ENCODE measurements at regions not wholly inside any gene's neighbourhood (a gene's known extent, or its start where the extent isn't known, plus 50 kb on each side); places are given as distances from the start of the nearest gene placed in this dataset.

GRCh38 chr20:2220298-2220697 is 75.5 kb upstream of the TGM3 start (continued):
- TF ChIP-seq ZNF217 (IDR thresholded peaks at IDR 0.05) (no peak), USF1 (IDR thresholded peaks at IDR 0.05; ENCODE audit: borderline replicate concordance, extremely low read length, insufficient read depth, low read depth, low read length) (no peak), NFYB (IDR thresholded peaks at IDR 0.05; ENCODE audit: insufficient read depth, low read depth, low read length) (no peak), MTA2 (IDR thresholded peaks at IDR 0.05; ENCODE audit: low read depth) (no peak), ZBTB11 (CRISPR knock-in tag; IDR thresholded peaks at IDR 0.05) (no peak), SMAD5 (IDR thresholded peaks at IDR 0.05; ENCODE audit: low read depth) (no peak), RELB (IDR thresholded peaks at IDR 0.05; ENCODE audit: low read depth) (no peak)

All from GM12878 (cell line).